Muscle of leg (tissue), 3 donors: ENCODE measurements at regions not wholly inside any gene's neighbourhood (a gene's known extent, or its start where the extent isn't known, plus 50 kb on each side); places are given as distances from the start of the nearest gene placed in this dataset.

ENCODE experiments used
- DNase-seq: peaks from one replicate; pipeline ENCODE4 v3.0.0; 2013
- H3K27ac ChIP-seq: one replicate; pipeline ENCODE4 v1.5.1; 2013; ENCODE audit warnings: mild to moderate bottlenecking, low read length, control low read depth
- H3K27me3 ChIP-seq: one replicate; pipeline ENCODE4 v1.6.1; 2013; ENCODE audit warnings: low read length; ENCODE audit not compliant: control insufficient read depth, insufficient read depth
- H3K36me3 ChIP-seq: one replicate; pipeline ENCODE4 v1.6.1; 2013; ENCODE audit warnings: low read length; ENCODE audit not compliant: control insufficient read depth, insufficient read depth
- H3K4me1 ChIP-seq: one replicate; pipeline ENCODE4 v1.6.1; 2013; ENCODE audit warnings: low read length; ENCODE audit not compliant: control insufficient read depth, insufficient read depth
- H3K4me3 ChIP-seq: one replicate; pipeline ENCODE4 v1.5.1; 2013; ENCODE audit warnings: low read length, control low read depth
- H3K9me3 ChIP-seq: replicated peaks from 2 replicates; pipeline ENCODE4 v1.6.1; 2013; ENCODE audit warnings: low read depth, low read length; ENCODE audit not compliant: control insufficient read depth
- WGBS: methylation state at CpG from one replicate; pipeline ENCODE4 v1.1.5; 2013; ENCODE audit warnings: missing lambda C conversion rate; ENCODE audit not compliant: insufficient coverage; 5-methylcytosine and 5-hydroxymethylcytosine counted together

DNA sequence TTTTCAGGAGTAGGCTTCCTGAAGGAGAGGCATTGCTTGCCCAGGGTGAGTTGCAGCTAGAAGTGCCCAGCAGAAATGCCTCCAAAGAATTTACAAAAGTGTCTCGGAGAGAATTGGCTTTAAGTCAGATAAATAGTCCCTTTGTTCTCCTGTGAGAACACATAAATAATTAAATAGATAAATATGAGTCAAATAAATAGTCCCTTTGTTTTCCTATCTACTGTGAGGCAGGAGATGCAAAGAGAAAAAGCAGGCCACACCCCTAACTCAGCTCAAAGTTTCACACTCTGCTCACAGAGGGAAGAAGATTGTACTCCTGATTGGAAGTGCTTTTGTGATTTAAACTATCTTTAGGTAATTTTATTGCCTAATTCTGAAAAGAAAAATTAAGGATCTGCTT is 180.7 kb upstream of the PRSS16 start:
- Histone ChIP-seq H3K36me3 (no peaks in the 10 kb centered on the region), H3K27ac (no peak overlapping the region), H3K4me1 (no peaks in the 10 kb centered on the region), H3K9me3 (no peaks in the 10 kb centered on the region), H3K4me3 (no peak overlapping the region), H3K27me3 (no peaks in the 10 kb centered on the region)
- DNase-seq: no peak
- WGBS: no CpG with 5 or more reads among the region's 1 CpG

DNA sequence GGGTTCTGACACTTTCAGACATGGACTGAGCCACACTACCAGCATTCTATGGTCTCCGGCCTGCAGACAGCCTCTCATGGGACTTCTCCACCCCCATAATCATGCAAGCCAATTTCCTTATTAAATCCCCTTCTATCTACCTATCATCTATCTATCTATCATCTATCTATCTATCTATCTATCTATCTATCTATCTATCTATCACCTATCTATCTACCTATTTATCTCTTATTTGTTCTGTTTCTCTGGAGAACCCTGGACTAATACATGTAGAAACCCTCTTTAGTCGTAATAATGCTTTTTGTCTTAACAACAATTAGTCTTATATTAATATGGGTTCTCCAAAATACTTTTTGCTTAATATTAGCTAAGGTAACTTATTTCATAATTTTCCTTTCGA is 174.1 kb upstream of the PRSS16 start:
- WGBS: 64% methylated on average over 1 of the region's 3 CpGs
- Histone ChIP-seq H3K9me3 (no peaks in the 10 kb centered on the region), H3K27me3 (peaks cover 5% of the 10 kb centered on the region), H3K36me3 (no peaks in the 10 kb centered on the region), H3K4me3 (no peak overlapping the region), H3K27ac (no peak overlapping the region), H3K4me1 (no peaks in the 10 kb centered on the region)
- no peak for DNase-seq

DNA sequence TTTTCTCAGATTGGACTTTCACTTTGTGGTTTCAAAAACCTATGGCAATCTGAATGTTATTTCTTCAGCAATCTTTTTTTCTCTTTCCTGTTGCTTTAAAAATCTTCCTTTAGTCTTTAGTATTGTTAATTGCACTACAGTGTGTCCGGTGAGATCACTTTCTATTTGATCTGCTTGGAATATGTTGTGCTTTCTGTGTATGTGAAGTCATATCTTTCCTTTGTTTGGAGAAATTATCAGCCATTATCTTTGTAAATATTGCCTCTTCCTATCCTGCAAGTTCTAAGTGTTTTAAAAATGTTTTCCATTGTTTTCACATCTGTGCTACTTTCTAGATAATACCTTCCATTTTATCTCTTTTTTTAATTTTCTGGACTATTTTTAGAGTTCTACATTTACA is 171.4 kb upstream of the PRSS16 start:
- H3K36me3 ChIP-seq: no peaks in the 10 kb centered on the region
- H3K4me3 ChIP-seq: no peak overlapping the region
- no peaks in the 10 kb centered on the region for H3K4me1 ChIP-seq
- H3K9me3 ChIP-seq: no peaks in the 10 kb centered on the region
- H3K27me3 ChIP-seq: peaks cover 5% of the 10 kb centered on the region
- DNase-seq: no peak
- no CpG with 5 or more reads among the region's 1 CpG for WGBS
- H3K27ac ChIP-seq: no peak overlapping the region

DNA sequence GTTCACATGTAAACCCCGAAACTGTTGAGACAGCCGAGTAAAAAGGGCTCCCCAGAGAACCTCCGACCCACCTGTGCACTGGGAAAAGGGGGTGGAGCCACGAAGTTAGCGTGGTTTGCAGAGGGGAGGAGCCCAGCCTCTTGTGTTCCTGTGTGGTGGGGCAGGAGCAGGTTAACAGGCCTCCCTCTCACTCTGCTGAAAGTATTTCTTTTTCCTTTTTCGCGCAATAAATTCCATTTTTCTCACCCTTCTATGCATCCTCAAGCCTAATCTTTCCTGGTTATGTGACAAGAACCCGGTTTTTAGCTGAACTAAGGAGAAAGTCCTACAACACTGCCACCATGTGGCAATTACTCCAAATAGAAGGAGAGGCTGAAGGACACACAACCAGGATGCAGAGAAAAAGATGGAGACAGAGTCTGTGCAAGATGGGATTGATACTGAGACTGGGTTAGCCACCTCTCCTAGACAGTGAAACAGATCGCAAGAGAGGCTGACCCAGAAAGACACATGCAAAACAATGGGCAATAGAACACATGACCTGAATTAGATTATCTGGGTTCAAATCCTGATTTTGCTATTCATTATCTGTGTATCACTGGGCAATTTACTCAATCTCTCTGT is 168.7 kb upstream of the PRSS16 start:
- Histone ChIP-seq H3K4me1 (no peaks in the 10 kb centered on the region), H3K27ac (no peak overlapping the region), H3K36me3 (no peaks in the 10 kb centered on the region), H3K4me3 (no peak overlapping the region), H3K27me3 (peaks cover 5% of the 10 kb centered on the region), H3K9me3 (no peaks in the 10 kb centered on the region)
- 0% methylated on average over 2 of the region's 9 CpGs for WGBS
- DNase-seq: peak; percentile 77

DNA sequence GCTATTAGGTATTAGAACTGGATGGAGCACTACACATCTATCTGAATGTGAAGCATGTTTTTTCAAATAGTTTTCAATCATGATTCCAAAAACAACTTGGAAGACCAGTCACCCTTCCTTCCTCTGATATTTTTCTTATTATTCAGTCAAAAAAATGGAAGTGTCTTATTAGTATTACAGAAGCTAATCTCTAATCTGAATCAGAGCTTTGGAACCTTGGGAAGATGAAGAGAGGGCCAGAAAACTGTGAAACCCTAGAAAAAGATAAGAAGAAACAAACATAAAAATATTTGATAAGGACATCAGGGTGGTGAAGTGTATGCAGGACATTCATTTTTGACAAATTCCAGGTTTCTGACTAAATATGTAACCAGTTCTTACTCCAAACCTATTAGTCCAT is 166.3 kb upstream of the PRSS16 start:
- peaks cover 7% of the 10 kb centered on the region for H3K27me3 ChIP-seq
- H3K27ac ChIP-seq: no peak overlapping the region
- no peak for DNase-seq
- H3K36me3 ChIP-seq: no peaks in the 10 kb centered on the region
- H3K9me3 ChIP-seq: no peaks in the 10 kb centered on the region
- no peaks in the 10 kb centered on the region for H3K4me1 ChIP-seq
- H3K4me3 ChIP-seq: no peak overlapping the region

DNA sequence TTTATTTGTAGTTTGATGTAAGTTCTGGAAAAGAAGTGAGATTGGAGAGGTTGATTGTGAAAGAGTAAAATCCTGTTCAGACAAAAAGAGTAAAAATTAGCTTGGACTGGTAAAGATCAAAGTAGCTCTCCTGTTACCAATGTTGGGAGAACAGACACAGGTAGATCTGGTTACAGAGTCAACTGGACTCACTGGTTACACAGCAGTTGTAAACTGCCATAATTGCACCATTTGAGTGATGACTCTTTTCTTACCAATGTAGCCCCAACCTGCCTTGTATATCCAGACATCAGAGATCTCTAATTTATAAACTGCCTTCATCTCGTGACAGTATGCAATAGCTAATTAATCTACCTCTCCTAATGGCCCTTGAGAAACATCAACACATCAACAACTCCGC is 165.6 kb upstream of the PRSS16 start:
- no peaks in the 10 kb centered on the region for H3K36me3 ChIP-seq
- H3K4me3 ChIP-seq: no peak overlapping the region
- H3K27ac ChIP-seq: no peak overlapping the region
- WGBS: 41% methylated on average over 2 of the region's 2 CpGs
- H3K9me3 ChIP-seq: no peaks in the 10 kb centered on the region
- no peaks in the 10 kb centered on the region for H3K4me1 ChIP-seq
- no peak for DNase-seq
- H3K27me3 ChIP-seq: peaks cover 7% of the 10 kb centered on the region

DNA sequence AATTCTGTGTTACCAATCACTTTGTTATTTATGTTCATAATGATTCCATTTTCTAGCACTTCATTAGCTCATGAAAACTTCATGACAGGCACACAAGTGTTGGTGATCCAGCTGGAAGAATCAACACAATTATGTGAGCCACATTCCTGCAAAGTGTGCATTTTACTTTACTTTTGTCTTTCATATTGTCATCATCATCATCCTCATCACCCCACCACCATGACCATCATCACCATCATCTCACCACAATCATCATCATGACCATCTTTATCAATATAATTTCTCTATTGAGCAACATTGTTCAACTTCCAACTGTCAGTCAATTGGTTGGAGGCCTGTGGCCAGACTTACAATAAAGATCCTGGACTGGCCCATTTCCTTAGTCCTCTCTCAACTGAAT is 159.4 kb upstream of the PRSS16 start:
- Histone ChIP-seq H3K27ac (no peak overlapping the region), H3K9me3 (no peaks in the 10 kb centered on the region), H3K36me3 (no peaks in the 10 kb centered on the region), H3K4me1 (no peaks in the 10 kb centered on the region), H3K27me3 (peaks cover 24% of the 10 kb centered on the region), H3K4me3 (no peak overlapping the region)
- no peak for DNase-seq

DNA sequence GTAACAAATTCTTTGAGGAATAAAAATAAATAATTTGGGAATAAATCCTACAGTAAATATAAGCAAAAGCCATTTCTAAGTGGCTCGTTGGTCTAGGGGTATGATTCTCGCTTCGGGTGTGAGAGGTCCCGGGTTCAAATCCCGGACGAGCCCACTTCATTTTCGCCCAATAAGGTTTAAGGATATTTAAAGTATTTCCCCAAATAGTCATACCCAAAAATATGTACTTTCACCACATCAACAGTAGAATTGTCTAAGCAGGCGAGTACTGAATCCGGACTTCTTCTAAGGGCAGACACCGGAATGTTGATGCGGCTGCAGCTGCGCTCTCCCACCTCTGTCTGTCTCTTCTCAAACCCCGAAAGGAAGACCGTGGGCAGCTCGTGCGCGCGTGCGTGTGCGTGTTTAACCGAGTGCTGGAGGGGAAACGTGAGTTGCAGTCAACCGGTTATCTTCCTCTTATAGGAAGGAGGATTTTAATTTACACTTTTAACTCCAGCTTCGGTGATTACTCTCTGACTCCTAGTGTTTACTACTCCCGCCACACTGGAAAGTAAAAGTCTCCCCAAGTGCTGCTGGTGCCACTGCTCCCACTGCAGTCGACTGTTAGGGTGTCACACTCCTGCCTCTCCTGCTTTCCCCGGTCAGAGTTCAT is 155.7 kb upstream of the PRSS16 start:
- Histone ChIP-seq H3K36me3 (no peaks in the 10 kb centered on the region), H3K27me3 (peaks cover 28% of the 10 kb centered on the region), H3K9me3 (no peaks in the 10 kb centered on the region), H3K4me1 (peaks cover 2% of the 10 kb centered on the region), H3K27ac (no peak overlapping the region), H3K4me3 (no peak overlapping the region)
- DNase-seq: peak; percentile 17
- WGBS: 0% methylated on average over 7 of the region's 27 CpGs

DNA sequence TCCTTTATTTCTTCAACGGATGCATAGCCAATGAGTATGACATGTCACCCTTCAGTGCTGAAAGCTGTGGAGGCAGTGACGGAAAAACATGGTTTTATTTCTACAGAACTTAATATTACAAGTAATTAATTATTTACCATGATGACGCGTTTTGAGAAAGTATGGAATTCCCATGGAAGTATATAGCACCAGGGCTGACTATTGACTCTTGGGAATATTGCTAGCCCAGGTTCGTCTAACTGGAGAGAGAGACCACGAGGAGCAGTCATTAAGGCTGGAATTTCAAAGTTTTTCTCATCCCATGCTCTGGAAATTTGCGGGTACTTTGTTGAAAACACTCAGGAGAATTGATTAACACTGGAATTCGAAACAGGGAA is 155.2 kb upstream of the PRSS16 start:
- WGBS: 19% methylated on average over 2 of the region's 8 CpGs
- Histone ChIP-seq H3K36me3 (no peaks in the 10 kb centered on the region), H3K27ac (no peak overlapping the region), H3K27me3 (peaks cover 33% of the 10 kb centered on the region), H3K4me1 (peaks cover 4% of the 10 kb centered on the region), H3K9me3 (no peaks in the 10 kb centered on the region), H3K4me3 (no peak overlapping the region)
- no peak for DNase-seq

DNA sequence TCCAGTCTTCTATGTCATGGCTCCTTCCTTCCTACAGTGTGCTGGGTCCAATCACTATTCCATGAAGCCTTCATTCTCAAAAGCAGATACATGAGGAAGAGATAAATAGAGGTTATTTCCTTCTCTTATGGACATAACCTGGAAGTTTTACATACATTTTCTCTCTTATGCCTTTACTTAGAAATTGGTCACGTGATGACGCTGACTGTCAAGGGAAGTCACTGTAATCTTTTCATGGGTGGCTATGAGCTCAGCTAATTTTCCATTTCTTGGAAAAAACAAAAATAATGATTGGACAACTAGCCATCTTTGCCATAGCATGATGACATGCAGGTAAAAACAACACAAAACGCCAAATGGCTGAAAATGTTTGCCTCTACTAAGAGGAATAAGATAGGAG is 151.6 kb upstream of the PRSS16 start:
- H3K36me3 ChIP-seq: no peaks in the 10 kb centered on the region
- H3K9me3 ChIP-seq: no peaks in the 10 kb centered on the region
- peaks cover 4% of the 10 kb centered on the region for H3K4me1 ChIP-seq
- no peak for DNase-seq
- no peak overlapping the region for H3K4me3 ChIP-seq
- 60% methylated on average over 1 of the region's 3 CpGs for WGBS
- H3K27ac ChIP-seq: no peak overlapping the region
- H3K27me3 ChIP-seq: peaks cover 45% of the 10 kb centered on the region
